Calu3 (cell line): ENCODE measurements at regions not wholly inside any gene's neighbourhood (a gene's known extent, or its start where the extent isn't known, plus 50 kb on each side); places are given as distances from the start of the nearest gene placed in this dataset.

Experiments
- BruUV-seq: library from RNA; stranded (reverse); fragments of 400-500 nt; replicated peaks from 2 replicates; lab custom pipeline; 2021; lab: Mats Ljungman, UMichigan
- CTCF ChIA-PET: fragments of 300-600 bp; sonication (Branson Sonifier 250); formaldehyde crosslinking; loops from one replicate; lab custom pipeline; 2022; ENCODE audit warnings: antibody characterized with exemption; lab: Charles Lee
- DNase-seq: peaks from one replicate; pipeline ENCODE4 v3.0.0; 2022
- H3K27ac Mint-ChIP-seq: one replicate; pipeline ENCODE4 v1.8.0; 2022; ENCODE audit warnings: mixed read lengths; ENCODE audit not compliant: unreplicated experiment
- H3K27me3 Mint-ChIP-seq: one replicate; pipeline ENCODE4 v1.8.0; 2022; ENCODE audit warnings: mixed read lengths; ENCODE audit not compliant: unreplicated experiment
- H3K36me3 Mint-ChIP-seq: one replicate; pipeline ENCODE4 v1.8.0; 2022; ENCODE audit warnings: mild to moderate bottlenecking, moderate library complexity, mixed read lengths; ENCODE audit not compliant: insufficient read depth, unreplicated experiment
- H3K4me1 Mint-ChIP-seq: one replicate; pipeline ENCODE4 v1.8.0; 2022; ENCODE audit warnings: mild to moderate bottlenecking, low read depth, mixed read lengths; ENCODE audit not compliant: unreplicated experiment
- H3K4me3 Mint-ChIP-seq: one replicate; pipeline ENCODE4 v1.8.0; 2022; ENCODE audit warnings: mild to moderate bottlenecking, low read depth, moderate library complexity, mixed read lengths; ENCODE audit not compliant: unreplicated experiment
- H3K9me3 Mint-ChIP-seq: one replicate; pipeline ENCODE4 v1.8.0; 2022; ENCODE audit warnings: low read depth, mixed read lengths; ENCODE audit not compliant: unreplicated experiment
- intact Hi-C: fragments of 100-400 bp; cut with micrococcal nuclease; formaldehyde crosslinking; loops from one replicate; pipeline ENCODE4 v1.10.0; 2022; ENCODE audit not compliant: unreplicated experiment
- TF ChIP-seq, protein P1 (sequence below): fragments of 200-600 bp; IDR thresholded peaks from one replicate; pipeline ENCODE4 v1.8.0; 2022; ENCODE audit warnings: antibody characterized with exemption; ENCODE audit not compliant: unreplicated experiment

DNA sequence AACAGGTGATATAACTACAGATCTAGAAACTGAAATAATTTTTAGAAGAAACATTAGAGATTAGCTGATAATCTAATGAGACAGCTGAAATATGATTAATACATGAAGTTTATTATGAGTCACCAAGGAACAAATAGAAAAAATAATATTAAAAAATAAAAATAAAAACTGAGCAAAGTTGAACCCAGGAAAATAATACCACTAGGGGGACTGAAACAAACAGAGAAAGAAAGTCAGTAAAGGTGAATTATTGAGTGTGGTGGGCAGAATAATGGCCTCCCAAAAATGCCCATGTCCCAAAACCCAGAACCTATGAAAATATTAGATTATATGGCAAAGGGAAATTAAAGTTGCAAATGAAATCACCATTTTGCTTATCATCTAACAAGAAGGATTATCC, 820.7 kb upstream of the INTU start:
- Mint-ChIP-seq H3K27me3 (no peaks in the 10 kb centered on the region), H3K27ac (no peak overlapping the region), H3K9me3 (peaks cover 2% of the 10 kb centered on the region), H3K4me1 (no peaks in the 10 kb centered on the region), H3K4me3 (no peak overlapping the region), H3K36me3 (no peaks in the 10 kb centered on the region)
- TF ChIP-seq, protein P1, sequence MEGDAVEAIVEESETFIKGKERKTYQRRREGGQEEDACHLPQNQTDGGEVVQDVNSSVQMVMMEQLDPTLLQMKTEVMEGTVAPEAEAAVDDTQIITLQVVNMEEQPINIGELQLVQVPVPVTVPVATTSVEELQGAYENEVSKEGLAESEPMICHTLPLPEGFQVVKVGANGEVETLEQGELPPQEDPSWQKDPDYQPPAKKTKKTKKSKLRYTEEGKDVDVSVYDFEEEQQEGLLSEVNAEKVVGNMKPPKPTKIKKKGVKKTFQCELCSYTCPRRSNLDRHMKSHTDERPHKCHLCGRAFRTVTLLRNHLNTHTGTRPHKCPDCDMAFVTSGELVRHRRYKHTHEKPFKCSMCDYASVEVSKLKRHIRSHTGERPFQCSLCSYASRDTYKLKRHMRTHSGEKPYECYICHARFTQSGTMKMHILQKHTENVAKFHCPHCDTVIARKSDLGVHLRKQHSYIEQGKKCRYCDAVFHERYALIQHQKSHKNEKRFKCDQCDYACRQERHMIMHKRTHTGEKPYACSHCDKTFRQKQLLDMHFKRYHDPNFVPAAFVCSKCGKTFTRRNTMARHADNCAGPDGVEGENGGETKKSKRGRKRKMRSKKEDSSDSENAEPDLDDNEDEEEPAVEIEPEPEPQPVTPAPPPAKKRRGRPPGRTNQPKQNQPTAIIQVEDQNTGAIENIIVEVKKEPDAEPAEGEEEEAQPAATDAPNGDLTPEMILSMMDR = no peak
- no TSS peak for BruUV-seq
- no peak for DNase-seq
- CTCF ChIA-PET = no interaction called here
- intact Hi-C loops = no loop called here

DNA sequence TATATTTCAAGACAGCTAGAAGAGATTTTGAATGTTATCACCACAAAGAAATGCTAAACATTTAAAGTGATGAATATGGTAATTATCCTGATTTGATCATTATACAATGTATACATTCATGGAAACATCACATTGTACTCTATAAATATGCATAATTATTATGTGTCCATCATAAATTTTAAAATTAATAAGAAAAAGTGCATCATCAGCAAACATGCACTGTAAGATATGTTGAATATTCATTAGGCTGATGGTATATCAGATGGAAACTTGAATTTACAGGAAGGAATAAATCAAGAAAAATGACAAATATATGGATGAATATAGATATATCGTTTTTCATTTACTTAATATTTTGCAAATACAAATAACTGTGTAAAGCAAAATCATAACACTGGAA, 812.1 kb upstream of the INTU start:
- Mint-ChIP-seq H3K9me3 (no peaks in the 10 kb centered on the region), H3K36me3 (no peaks in the 10 kb centered on the region), H3K27ac (no peak overlapping the region), H3K27me3 (no peaks in the 10 kb centered on the region), H3K4me3 (no peak overlapping the region), H3K4me1 (no peaks in the 10 kb centered on the region)
- no peak for DNase-seq
- TF ChIP-seq, protein P1 = no peak
- intact Hi-C loops = no loop called here
- CTCF ChIA-PET = no interaction called here
- BruUV-seq = no TSS peak

DNA sequence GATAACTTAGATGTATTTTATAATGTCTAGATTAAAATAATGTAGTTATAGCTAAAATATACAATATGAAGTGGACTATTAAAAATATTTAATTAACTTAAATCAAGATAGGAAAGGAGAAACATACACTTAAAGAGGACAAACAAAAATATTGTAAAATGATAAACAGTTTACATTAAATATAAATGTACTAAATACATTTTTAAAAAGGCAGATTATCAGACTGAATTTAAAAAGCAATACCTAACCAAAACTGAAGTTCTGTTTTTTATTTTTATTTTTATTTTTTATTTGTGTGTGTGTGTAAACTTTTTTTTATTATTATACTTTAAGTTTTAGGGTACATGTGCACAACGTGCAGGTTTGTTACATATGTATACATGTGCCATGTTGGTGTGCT, 811.6 kb upstream of the INTU start:
- Mint-ChIP-seq H3K27ac (no peak overlapping the region), H3K4me1 (no peaks in the 10 kb centered on the region), H3K27me3 (no peaks in the 10 kb centered on the region), H3K9me3 (no peaks in the 10 kb centered on the region), H3K4me3 (no peak overlapping the region), H3K36me3 (no peaks in the 10 kb centered on the region)
- no peak for DNase-seq
- CTCF ChIA-PET = no interaction called here
- BruUV-seq = no TSS peak
- TF ChIP-seq, protein P1 = no peak
- intact Hi-C loops = no loop called here

DNA sequence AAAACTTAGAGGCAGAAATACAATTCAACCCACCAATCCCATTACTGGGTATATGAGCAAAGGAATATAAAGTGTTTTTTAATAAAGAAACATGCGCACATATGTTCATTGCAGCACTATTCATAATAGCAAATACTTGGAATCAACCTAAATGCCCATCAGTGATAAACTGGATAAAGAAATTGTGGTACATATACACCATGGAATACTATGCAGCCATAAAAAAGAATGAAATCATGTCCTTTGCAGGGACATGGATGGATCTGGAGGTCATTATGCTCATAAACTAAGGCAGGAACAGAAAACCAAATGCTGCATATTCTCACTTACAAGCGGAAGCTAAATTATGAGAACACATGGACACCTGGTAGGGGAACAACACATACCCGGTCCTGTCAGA, 807.7 kb upstream of the INTU start:
- Mint-ChIP-seq H3K4me3 (no peak overlapping the region), H3K27me3 (no peaks in the 10 kb centered on the region), H3K27ac (no peak overlapping the region), H3K4me1 (no peaks in the 10 kb centered on the region), H3K36me3 (no peaks in the 10 kb centered on the region), H3K9me3 (peaks cover 5% of the 10 kb centered on the region)
- TF ChIP-seq, protein P1 = no peak
- no peak for DNase-seq
- intact Hi-C loops = no loop called here
- CTCF ChIA-PET = no interaction called here
- BruUV-seq = no TSS peak
